WTC11 (cell line): ENCODE measurements at regions not wholly inside any gene's neighbourhood (a gene's known extent, or its start where the extent isn't known, plus 50 kb on each side); places are given as distances from the start of the nearest gene placed in this dataset.

ENCODE experiments used
- ATAC-seq: fragments of 200-7000 bp; cut with Tn5 transposase; 2 replicates; pipeline ENCODE4 v1.10.0; 2021; ENCODE audit warnings: mild to moderate bottlenecking, moderate library complexity
- CTCF ChIA-PET: fragments of 300-600 bp; sonication (Branson Sonifier 250); formaldehyde crosslinking; loops from one replicate; lab custom pipeline; 2021; ENCODE audit warnings: antibody characterized with exemption; lab: Charles Lee
- POLR2A ChIA-PET: fragments of 350-600 bp; sonication (Branson Sonifier 250); formaldehyde crosslinking; loops from one replicate; lab custom pipeline; 2021; ENCODE audit warnings: antibody characterized with exemption; lab: Charles Lee
- DNase-seq: peaks from one replicate; pipeline ENCODE4 v3.0.0; 2021; ENCODE audit warnings: low spot score
- H3K27ac Mint-ChIP-seq: 2 replicates; pipeline ENCODE4 v1.8.0; 2021; ENCODE audit warnings: mixed read lengths
- H3K27me3 Mint-ChIP-seq: 2 replicates; pipeline ENCODE4 v1.8.0; 2021; ENCODE audit warnings: low read depth, mild to moderate bottlenecking, moderate library complexity, mixed read lengths
- H3K36me3 Mint-ChIP-seq: 2 replicates; pipeline ENCODE4 v1.8.0; 2021; ENCODE audit warnings: mixed read lengths
- H3K4me1 Mint-ChIP-seq: 2 replicates; pipeline ENCODE4 v1.8.0; 2022; ENCODE audit warnings: mixed read lengths
- H3K4me3 Mint-ChIP-seq: 2 replicates; pipeline ENCODE4 v1.8.0; 2021; ENCODE audit warnings: mild to moderate bottlenecking, moderate library complexity, mixed read lengths
- H3K9me3 Mint-ChIP-seq: 2 replicates; pipeline ENCODE4 v1.8.0; 2021; ENCODE audit warnings: mixed read lengths
- ATF1 ChIP-seq: sonication (generic); formaldehyde crosslinking; IDR thresholded peaks from 2 replicates; pipeline ENCODE4 v1.8.1; 2023; ENCODE audit warnings: mild to moderate bottlenecking, moderate library complexity, missing genetic modification reagents
- ESRRA ChIP-seq: sonication (generic); formaldehyde crosslinking; IDR thresholded peaks from 2 replicates; pipeline ENCODE4 v1.8.1; 2022; ENCODE audit warnings: mild to moderate bottlenecking, missing genetic modification reagents, borderline replicate concordance
- FOXJ3 ChIP-seq: sonication (generic); formaldehyde crosslinking; IDR thresholded peaks from 2 replicates; pipeline ENCODE4 v1.9.0; 2021; ENCODE audit warnings: missing genetic modification reagents, mild to moderate bottlenecking, borderline replicate concordance
- GTF2I ChIP-seq: fragments of 250-450 bp; sonication (Bioruptor Pico); conservative IDR thresholded peaks from 2 replicates; pipeline ENCODE4 v1.4.0; 2021; ENCODE audit warnings: mild to moderate bottlenecking
- IRF2 ChIP-seq: sonication (generic); formaldehyde crosslinking; IDR thresholded peaks from 2 replicates; pipeline ENCODE4 v1.8.0; 2022; ENCODE audit warnings: low read depth, missing genetic modification reagents, borderline replicate concordance
- MLX ChIP-seq: sonication (generic); formaldehyde crosslinking; IDR thresholded peaks from 2 replicates; pipeline ENCODE4 v1.8.1; 2023; ENCODE audit warnings: mild to moderate bottlenecking, missing genetic modification reagents, moderate library complexity
- RELA ChIP-seq: sonication (generic); formaldehyde crosslinking; IDR thresholded peaks from 2 replicates; pipeline ENCODE4 v1.8.1; 2022; ENCODE audit warnings: missing genetic modification reagents, mild to moderate bottlenecking, borderline replicate concordance
- SP1 ChIP-seq: sonication (generic); formaldehyde crosslinking; conservative IDR thresholded peaks from 2 replicates; pipeline ENCODE4 v1.8.1; 2022; ENCODE audit warnings: missing genetic modification reagents
- TEAD1 ChIP-seq: sonication (generic); formaldehyde crosslinking; IDR thresholded peaks from 2 replicates; pipeline ENCODE4 v1.8.0; 2022; ENCODE audit warnings: mild to moderate bottlenecking, missing genetic modification reagents
- TEAD4 ChIP-seq: sonication (generic); formaldehyde crosslinking; IDR thresholded peaks from 2 replicates; pipeline ENCODE4 v1.8.0; 2022; ENCODE audit warnings: mild to moderate bottlenecking, missing genetic modification reagents
- ZNF121 ChIP-seq: sonication (generic); formaldehyde crosslinking; IDR thresholded peaks from 2 replicates; pipeline ENCODE4 v1.8.0; 2023; ENCODE audit warnings: missing genetic modification reagents
- ZNF232 ChIP-seq: sonication (generic); formaldehyde crosslinking; IDR thresholded peaks from 2 replicates; pipeline ENCODE4 v1.8.0; 2022; ENCODE audit warnings: mild to moderate bottlenecking, missing genetic modification reagents
- ZNF671 ChIP-seq: fragments of 250-450 bp; sonication (Bioruptor Pico); IDR thresholded peaks from 2 replicates; pipeline ENCODE4 v1.8.0; 2021; ENCODE audit warnings: mild to moderate bottlenecking
- TF ChIP-seq, protein P1 (sequence below): sonication (generic); formaldehyde crosslinking; IDR thresholded peaks from 2 replicates; pipeline ENCODE4 v1.8.0; 2023; ENCODE audit warnings: missing genetic modification reagents
- TF ChIP-seq, protein P2 (sequence below): sonication (generic); formaldehyde crosslinking; IDR thresholded peaks from 2 replicates; pipeline ENCODE4 v1.8.1; 2023; ENCODE audit warnings: mild to moderate bottlenecking, missing genetic modification reagents
- TF ChIP-seq, protein P3 (sequence below): fragments of 250-450 bp; sonication (Bioruptor Pico); IDR thresholded peaks from 2 replicates; pipeline ENCODE4 v1.8.0; 2021; ENCODE audit warnings: mild to moderate bottlenecking
- TF ChIP-seq, protein P4 (sequence below): sonication (generic); formaldehyde crosslinking; conservative IDR thresholded peaks from 2 replicates; pipeline ENCODE4 v1.8.1; 2023; ENCODE audit warnings: mild to moderate bottlenecking, low read depth, missing genetic modification reagents, moderate library complexity
- TF ChIP-seq, protein P5 (sequence below): sonication (generic); formaldehyde crosslinking; IDR thresholded peaks from 2 replicates; pipeline ENCODE4 v1.8.1; 2022; ENCODE audit warnings: low read depth, missing genetic modification reagents, borderline replicate concordance

DNA sequence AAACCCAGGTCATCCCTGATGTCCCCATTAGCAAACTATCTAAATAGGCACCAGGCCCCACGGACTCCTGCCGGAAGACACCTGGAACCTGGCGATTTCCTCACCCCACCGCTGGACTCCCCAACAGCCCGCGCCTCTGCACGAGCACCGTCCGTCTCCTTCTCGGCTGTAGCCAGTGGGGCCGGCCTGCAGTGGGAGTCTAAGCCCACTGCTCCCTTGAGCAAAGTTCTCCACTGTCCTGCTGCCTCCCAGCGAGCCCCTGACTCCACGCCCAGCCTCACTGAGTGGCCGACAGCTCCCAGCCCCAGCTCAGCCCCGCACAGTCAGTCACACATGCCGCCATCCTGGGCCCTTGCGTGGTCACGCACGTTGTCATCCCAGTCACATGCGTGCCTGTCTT lies 211.3 kb upstream of the PPP2R2D start:
- H3K4me1 Mint-ChIP-seq = peaks cover 13% of the 10 kb centered on the region
- ChIA-PET CTCF (interaction anchor here (0.9 to 1.9 kb wide), 6 partner anchors 13 to 377 kb away, joined by 3 to 8 read pairs (median 4); no protein-coding TSS in a partner anchor), POLR2A (no interaction called here)
- ATAC-seq (no peak), DNase-seq (no peak)
- H3K4me3 Mint-ChIP-seq = no peak overlapping the region
- H3K36me3 Mint-ChIP-seq = no peaks in the 10 kb centered on the region
- H3K27me3 Mint-ChIP-seq = no peaks in the 10 kb centered on the region
- no peak overlapping the region for H3K27ac Mint-ChIP-seq
- no peaks in the 10 kb centered on the region for H3K9me3 Mint-ChIP-seq
- TF ChIP-seq, protein P1, sequence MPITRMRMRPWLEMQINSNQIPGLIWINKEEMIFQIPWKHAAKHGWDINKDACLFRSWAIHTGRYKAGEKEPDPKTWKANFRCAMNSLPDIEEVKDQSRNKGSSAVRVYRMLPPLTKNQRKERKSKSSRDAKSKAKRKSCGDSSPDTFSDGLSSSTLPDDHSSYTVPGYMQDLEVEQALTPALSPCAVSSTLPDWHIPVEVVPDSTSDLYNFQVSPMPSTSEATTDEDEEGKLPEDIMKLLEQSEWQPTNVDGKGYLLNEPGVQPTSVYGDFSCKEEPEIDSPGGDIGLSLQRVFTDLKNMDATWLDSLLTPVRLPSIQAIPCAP (CRISPR knock-in tag) = no peak
- TF ChIP-seq ESRRA (CRISPR knock-in tag) = no peak
- no peak for TF ChIP-seq ZNF232
- no peak for TF ChIP-seq ATF1 (CRISPR knock-in tag)
- no peak for TF ChIP-seq TEAD4 (CRISPR knock-in tag)
- TF ChIP-seq MLX (CRISPR knock-in tag) = no peak
- TF ChIP-seq ZNF121 (CRISPR knock-in tag) = no peak
- TF ChIP-seq, protein P2, sequence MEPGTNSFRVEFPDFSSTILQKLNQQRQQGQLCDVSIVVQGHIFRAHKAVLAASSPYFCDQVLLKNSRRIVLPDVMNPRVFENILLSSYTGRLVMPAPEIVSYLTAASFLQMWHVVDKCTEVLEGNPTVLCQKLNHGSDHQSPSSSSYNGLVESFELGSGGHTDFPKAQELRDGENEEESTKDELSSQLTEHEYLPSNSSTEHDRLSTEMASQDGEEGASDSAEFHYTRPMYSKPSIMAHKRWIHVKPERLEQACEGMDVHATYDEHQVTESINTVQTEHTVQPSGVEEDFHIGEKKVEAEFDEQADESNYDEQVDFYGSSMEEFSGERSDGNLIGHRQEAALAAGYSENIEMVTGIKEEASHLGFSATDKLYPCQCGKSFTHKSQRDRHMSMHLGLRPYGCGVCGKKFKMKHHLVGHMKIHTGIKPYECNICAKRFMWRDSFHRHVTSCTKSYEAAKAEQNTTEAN (CRISPR knock-in tag) = no peak
- TF ChIP-seq, protein P3, sequence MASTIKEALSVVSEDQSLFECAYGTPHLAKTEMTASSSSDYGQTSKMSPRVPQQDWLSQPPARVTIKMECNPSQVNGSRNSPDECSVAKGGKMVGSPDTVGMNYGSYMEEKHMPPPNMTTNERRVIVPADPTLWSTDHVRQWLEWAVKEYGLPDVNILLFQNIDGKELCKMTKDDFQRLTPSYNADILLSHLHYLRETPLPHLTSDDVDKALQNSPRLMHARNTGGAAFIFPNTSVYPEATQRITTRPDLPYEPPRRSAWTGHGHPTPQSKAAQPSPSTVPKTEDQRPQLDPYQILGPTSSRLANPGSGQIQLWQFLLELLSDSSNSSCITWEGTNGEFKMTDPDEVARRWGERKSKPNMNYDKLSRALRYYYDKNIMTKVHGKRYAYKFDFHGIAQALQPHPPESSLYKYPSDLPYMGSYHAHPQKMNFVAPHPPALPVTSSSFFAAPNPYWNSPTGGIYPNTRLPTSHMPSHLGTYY = no peak
- TF ChIP-seq, protein P4, sequence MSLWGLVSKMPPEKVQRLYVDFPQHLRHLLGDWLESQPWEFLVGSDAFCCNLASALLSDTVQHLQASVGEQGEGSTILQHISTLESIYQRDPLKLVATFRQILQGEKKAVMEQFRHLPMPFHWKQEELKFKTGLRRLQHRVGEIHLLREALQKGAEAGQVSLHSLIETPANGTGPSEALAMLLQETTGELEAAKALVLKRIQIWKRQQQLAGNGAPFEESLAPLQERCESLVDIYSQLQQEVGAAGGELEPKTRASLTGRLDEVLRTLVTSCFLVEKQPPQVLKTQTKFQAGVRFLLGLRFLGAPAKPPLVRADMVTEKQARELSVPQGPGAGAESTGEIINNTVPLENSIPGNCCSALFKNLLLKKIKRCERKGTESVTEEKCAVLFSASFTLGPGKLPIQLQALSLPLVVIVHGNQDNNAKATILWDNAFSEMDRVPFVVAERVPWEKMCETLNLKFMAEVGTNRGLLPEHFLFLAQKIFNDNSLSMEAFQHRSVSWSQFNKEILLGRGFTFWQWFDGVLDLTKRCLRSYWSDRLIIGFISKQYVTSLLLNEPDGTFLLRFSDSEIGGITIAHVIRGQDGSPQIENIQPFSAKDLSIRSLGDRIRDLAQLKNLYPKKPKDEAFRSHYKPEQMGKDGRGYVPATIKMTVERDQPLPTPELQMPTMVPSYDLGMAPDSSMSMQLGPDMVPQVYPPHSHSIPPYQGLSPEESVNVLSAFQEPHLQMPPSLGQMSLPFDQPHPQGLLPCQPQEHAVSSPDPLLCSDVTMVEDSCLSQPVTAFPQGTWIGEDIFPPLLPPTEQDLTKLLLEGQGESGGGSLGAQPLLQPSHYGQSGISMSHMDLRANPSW = no peak
- no peak for TF ChIP-seq ZNF671
- TF ChIP-seq SP1 (CRISPR knock-in tag) = no peak
- TF ChIP-seq, protein P5, sequence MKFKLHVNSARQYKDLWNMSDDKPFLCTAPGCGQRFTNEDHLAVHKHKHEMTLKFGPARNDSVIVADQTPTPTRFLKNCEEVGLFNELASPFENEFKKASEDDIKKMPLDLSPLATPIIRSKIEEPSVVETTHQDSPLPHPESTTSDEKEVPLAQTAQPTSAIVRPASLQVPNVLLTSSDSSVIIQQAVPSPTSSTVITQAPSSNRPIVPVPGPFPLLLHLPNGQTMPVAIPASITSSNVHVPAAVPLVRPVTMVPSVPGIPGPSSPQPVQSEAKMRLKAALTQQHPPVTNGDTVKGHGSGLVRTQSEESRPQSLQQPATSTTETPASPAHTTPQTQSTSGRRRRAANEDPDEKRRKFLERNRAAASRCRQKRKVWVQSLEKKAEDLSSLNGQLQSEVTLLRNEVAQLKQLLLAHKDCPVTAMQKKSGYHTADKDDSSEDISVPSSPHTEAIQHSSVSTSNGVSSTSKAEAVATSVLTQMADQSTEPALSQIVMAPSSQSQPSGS (CRISPR knock-in tag) = no peak
- no peak for TF ChIP-seq IRF2
- no peak for TF ChIP-seq RELA (CRISPR knock-in tag)
- no peak for TF ChIP-seq GTF2I
- TF ChIP-seq FOXJ3 (CRISPR knock-in tag) = no peak
- TF ChIP-seq TEAD1 (CRISPR knock-in tag) = no peak
